GM08714 (cell line): ENCODE measurements at regions not wholly inside any gene's neighbourhood (a gene's known extent, or its start where the extent isn't known, plus 50 kb on each side); places are given as distances from the start of the nearest gene placed in this dataset.

Experiments
- H3K4me3 ChIP-seq: fragments of 200-500 bp; sonication (Bioruptor generic); 2 replicates; pipeline ENCODE4 v1.5.1; 2014; ENCODE audit warnings: mild to moderate bottlenecking, low read length, inconsistent platforms
- ZNF274 ChIP-seq: IDR thresholded peaks from 2 replicates; pipeline ENCODE4 v1.6.1; 2012; ENCODE audit warnings: mild to moderate bottlenecking, low read depth, low read length

- TF ChIP-seq ZNF274, result no peak
- H3K4me3 ChIP-seq, result no peak overlapping the region
Measured at GRCh38 chr7:124390301-124390700, 357.4 kb upstream of the TMEM229A start.

GRCh38 chr7:124388751-124389150 is 355.9 kb upstream of the TMEM229A start:
- H3K4me3 ChIP-seq, result no peak overlapping the region
- TF ChIP-seq ZNF274, result no peak

DNA sequence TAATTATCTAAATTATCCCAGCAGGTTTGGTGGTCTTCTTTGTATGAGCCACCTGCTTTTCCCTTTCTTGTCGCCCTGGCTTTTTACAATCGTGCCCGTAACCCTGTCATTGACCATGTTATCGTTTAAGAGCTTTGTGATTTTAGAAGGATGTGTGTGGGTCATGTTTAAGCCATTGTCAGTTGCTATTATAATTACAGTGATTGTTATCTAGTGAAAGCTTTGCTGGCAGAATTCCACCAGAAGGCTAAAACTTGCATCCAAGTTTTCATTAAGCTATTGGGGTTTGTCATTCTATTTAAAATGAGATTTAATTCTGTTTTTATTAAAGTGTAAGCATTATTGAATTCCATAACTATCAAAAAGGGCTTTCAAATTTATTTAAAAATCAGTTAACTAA is 354.2 kb upstream of the TMEM229A start:
- no peak overlapping the region for H3K4me3 ChIP-seq

GRCh38 chr7:124379296-124379695 is 346.4 kb upstream of the TMEM229A start:
- H3K4me3 ChIP-seq, result no peak overlapping the region
- no peak for TF ChIP-seq ZNF274

More for the DNA sequence above, 354.2 kb upstream of the TMEM229A start:
- no peak for TF ChIP-seq ZNF274

DNA sequence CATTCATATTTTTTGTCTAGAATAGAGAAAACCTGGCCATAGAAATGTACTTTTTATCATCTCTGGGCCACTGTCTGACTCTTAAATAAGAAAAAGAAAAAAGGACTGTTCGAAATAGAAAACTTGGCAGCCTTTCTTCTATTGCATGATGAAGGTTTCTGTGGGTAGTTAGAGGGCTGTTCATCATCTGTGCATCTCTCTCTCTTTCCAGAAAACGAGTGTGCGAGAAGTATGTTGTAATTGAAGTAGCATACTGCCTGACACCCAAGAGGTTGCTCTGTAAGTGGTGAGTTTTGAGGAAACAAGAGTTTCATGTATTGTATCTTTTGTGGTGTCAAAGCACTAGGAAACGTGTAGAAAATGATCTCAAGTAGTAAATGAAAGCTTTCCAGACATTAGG is 343.2 kb upstream of the TMEM229A start:
- TF ChIP-seq ZNF274, result no peak
- H3K4me3 ChIP-seq, result no peak overlapping the region

DNA sequence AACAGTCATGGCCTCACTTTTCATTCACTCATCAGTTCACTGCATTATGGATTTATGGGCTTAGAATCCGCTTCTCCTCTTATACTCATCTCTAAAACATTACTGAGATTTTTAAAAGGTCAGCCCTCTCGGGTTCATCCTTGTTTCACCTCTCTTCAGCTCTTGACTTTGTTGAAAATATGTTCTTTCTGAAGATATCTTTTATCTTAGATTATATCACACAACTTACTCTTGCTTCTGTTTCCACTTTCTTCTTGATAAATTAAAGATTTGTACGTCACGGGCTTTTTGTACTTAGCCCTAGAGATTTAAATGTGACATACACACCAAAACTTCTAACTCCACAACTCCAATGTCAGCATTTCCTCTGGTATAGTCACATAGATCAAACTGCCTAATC is 342.5 kb upstream of the TMEM229A start:
- no peak for TF ChIP-seq ZNF274
- no peak overlapping the region for H3K4me3 ChIP-seq

DNA sequence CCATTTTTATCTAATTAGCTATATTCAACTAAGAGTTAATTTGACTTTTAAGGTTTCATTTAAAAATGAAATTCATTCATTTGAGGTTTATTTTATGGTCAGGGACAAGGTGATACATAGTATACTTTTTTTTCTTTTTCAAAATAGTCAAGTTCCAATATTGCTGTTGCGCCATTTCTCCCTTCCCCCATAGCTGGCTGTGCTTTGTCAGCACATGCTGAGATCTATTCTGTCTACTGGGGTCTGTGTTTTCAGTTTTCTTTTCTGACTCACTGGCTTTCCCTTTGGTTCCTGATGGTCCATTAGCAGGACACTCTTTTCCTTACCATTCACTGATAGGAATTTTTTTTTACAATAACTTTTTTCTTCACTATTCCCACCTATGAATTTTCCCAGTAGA is 336.4 kb upstream of the TMEM229A start:
- no peak overlapping the region for H3K4me3 ChIP-seq
- TF ChIP-seq ZNF274, result no peak

DNA sequence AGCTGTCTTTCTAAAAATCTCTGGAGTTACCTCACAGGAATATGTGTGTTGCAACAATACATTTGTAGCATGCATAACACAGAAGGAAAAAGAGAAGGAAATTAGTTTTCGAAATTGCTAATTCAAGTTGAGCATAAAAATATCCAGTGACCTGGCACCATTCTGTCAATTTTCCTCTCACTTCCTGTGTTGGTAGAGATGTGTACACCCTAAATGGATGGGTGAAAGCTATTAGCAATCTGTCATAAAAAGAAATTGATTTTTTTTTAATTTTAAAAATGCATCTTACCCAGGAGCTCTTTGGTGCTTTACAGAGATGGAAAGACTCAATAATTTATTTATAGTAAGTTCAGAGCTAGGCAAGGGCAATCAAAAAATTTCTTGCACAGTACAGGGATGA is 333.3 kb upstream of the TMEM229A start:
- TF ChIP-seq ZNF274, result no peak
- no peak overlapping the region for H3K4me3 ChIP-seq

GRCh38 chr7:124364283-124364682 is 331.4 kb upstream of the TMEM229A start:
- H3K4me3 ChIP-seq, result no peak overlapping the region
- no peak for TF ChIP-seq ZNF274

DNA sequence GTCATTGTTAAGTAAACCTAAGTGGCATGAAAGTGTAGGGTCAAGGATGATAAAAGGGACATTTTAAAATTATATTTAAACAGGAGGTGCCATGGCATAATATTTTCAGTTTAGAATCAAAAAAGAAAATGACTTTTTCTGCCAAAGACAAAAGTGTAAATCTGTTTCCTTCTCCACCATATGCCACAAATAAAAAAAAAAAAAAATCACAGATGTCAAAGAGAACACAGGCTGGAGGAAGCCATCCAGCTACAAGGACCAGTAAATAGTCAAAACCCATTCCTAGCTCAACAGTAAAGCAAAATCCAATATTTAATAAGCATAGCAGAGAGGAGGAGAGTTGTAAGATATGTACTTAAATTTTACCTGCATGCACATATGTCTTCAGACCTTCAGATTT is 321.3 kb upstream of the TMEM229A start:
- H3K4me3 ChIP-seq, result no peak overlapping the region
- no peak for TF ChIP-seq ZNF274

- no peak for TF ChIP-seq ZNF274
- no peak overlapping the region for H3K4me3 ChIP-seq
Measured at GRCh38 chr7:124351950-124352349, 319.1 kb upstream of the TMEM229A start.

GRCh38 chr7:124349443-124349842 is 316.6 kb upstream of the TMEM229A start:
- H3K4me3 ChIP-seq, result no peak overlapping the region
- TF ChIP-seq ZNF274, result no peak

DNA sequence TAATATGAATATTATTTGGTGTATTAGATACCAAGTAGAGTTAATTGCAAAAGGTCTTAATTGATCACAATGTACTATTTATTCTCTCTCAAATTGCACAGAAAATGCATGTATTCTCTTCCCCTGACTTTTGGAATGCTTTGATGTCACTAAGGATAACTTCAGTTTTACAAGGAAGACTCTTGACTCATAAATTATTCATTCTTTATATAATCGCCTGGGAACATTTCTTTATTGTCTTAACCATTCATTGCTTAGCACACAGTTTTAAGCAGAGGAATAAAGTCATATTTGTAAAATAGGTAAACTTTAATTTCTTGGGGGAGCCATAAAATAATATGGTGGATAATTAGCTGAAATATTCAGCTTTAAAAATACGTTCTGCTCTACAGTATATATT is 306.0 kb upstream of the TMEM229A start:
- TF ChIP-seq ZNF274, result no peak
- H3K4me3 ChIP-seq, result no peak overlapping the region

GRCh38 chr7:124330731-124331407 is 298.0 kb upstream of the TMEM229A start:
- no peak for TF ChIP-seq ZNF274
- no peak overlapping the region for H3K4me3 ChIP-seq

DNA sequence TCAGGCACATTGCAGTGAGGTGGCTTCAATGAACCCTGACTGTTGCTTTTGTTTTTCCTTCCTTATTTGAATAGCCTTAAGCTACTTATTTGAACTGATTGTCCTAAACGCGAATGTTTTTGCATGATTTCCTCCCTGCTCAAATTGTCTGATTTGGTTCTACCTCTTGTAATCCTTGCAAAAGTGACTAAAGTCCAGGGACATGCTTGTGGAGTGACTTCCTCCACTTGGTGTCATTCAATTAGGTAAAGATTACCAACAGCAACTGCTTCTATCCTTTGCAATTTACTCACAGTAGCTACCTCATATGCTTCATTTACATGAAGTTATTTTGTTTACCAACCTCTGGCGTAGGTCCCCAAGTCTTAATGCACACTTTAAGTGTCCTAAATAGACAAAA is 295.9 kb upstream of the TMEM229A start:
- H3K4me3 ChIP-seq, result no peak overlapping the region
- TF ChIP-seq ZNF274, result no peak

- TF ChIP-seq ZNF274, result no peak
- H3K4me3 ChIP-seq, result no peak overlapping the region
Measured at GRCh38 chr7:124324262-124324661, 291.4 kb upstream of the TMEM229A start.

DNA sequence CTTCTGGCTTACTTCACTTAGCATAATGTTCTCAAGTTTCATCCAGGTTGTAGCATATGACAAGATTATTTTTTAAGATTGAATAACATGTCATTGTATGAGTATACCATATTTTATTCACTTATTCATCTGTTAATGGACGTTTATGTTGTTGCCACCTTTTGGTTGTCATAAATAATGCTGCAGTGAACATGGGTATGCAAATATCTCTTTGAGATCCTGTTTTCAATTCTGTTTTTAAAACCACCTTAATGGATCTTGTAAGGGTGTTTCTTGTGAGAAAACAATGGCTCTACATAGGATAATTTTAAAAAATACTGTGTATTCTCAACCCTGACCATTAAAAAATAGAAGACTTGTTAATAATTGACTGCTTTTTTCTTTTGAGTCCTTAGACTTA is 290.7 kb upstream of the TMEM229A start:
- no peak overlapping the region for H3K4me3 ChIP-seq
- TF ChIP-seq ZNF274, result no peak
